Effector memory CD8-positive, alpha-beta T cell (primary cell): ENCODE measurements at regions not wholly inside any gene's neighbourhood (a gene's known extent, or its start where the extent isn't known, plus 50 kb on each side); places are given as distances from the start of the nearest gene placed in this dataset.
A peak's percentile ranks its signal among the peaks of the same experiment; 100 is the strongest.
"Not testable (repeated sequence)": the region's sequence is repeated elsewhere in the genome, so short reads cannot be mapped to it uniquely, and the experiment has no call there.

Source experiments
- ATAC-seq: fragments of 150-1000 bp; cut with Tn5 transposase; replicated peaks from 2 replicates; pipeline ENCODE4 v1.10.0; 2021; ENCODE audit warnings: mild to moderate bottlenecking, moderate library complexity
- DNase-seq, 3 experiments: peaks; one replicate each; pipeline ENCODE4 v3.0.0; 2021
- H3K27ac Mint-ChIP-seq, 2 donors: one replicate each; pipeline ENCODE4 v1.8.0; 2022; ENCODE audit warnings: mild to moderate bottlenecking in 2 of 2, mixed read lengths in 2 of 2, moderate library complexity in 2 of 2
- H3K27me3 Mint-ChIP-seq, 2 donors: one replicate each; pipeline ENCODE4 v1.8.0; 2022; ENCODE audit warnings: mixed read lengths in 2 of 2
- H3K36me3 Mint-ChIP-seq: one replicate; pipeline ENCODE4 v1.8.0; 2022; ENCODE audit warnings: mild to moderate bottlenecking, moderate library complexity, mixed read lengths; ENCODE audit not compliant: insufficient read depth
- H3K4me1 Mint-ChIP-seq, 2 donors: one replicate each; pipeline ENCODE4 v1.8.0; 2022; ENCODE audit warnings: low read depth in 2 of 2, mixed read lengths in 2 of 2
- H3K4me3 Mint-ChIP-seq, 2 donors: one replicate each; pipeline ENCODE4 v1.8.0; 2022; ENCODE audit warnings: mild to moderate bottlenecking in 2 of 2, mixed read lengths in 2 of 2, moderate library complexity in 2 of 2
- H3K9me3 Mint-ChIP-seq, 2 donors: one replicate each; pipeline ENCODE4 v1.8.0; 2022; ENCODE audit warnings: mixed read lengths in 2 of 2

DNA sequence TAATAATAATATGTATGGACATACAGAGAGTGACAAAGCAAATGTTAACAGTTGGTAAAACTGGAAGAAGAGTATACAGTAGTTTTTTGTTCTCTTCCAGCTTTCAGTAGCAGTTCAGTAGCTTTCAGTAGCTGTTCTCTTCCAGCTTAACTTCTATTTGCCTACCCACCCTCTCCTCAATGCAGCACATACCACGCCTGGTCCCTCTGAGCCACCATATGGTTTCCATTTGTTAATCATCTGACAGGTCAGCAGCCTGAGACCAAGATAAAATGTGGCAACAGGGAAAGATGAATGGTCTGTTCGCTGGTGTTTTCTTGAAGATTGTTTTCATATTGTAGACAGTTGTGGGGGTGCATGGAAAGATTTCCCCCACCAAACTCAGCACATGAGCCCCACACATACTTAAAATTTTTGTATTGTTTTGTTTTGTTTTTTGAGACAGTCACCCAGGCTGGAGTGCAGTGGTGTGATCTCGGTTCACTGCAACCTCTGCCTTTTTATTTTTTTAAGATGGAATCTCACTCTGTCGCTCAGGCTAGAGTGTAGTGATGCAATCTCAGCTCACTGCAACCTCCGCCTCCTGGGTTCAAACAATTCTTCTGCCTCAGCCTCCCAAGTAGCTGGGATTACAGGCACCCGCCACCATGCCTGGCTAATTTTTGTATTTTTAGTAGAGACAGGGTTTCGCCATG, 56.8 kb downstream of the ATP6V0E2 start:
- H3K27ac Mint-ChIP-seq, DNase-seq: not testable (repeated sequence)

DNA sequence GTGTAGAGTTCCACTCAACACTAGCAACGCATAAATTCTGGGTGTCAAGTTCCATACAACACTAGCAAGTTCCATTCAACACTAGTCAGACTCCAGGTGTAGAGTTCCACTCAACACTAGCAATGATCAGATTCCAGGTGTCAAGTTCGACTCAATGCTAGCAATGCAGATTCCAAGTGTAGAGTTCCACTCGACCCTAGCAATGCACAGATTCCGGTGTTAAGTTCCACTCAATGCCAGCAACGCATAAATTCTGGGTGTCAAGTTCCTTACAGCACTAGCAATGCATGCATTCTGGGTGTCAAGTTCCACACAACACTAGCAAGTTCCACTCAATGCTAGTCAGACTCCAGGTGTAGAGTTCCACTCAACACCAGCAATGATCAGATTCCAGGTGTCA, 60.0 kb downstream of the ATP6V0E2 start:
- not testable (repeated sequence) for H3K4me3 Mint-ChIP-seq, H3K36me3 Mint-ChIP-seq, H3K9me3 Mint-ChIP-seq, H3K4me1 Mint-ChIP-seq, H3K27me3 Mint-ChIP-seq, H3K27ac Mint-ChIP-seq, DNase-seq, ATAC-seq

More for the DNA sequence above, 56.8 kb downstream of the ATP6V0E2 start:
- H3K4me1 Mint-ChIP-seq, ATAC-seq, H3K36me3 Mint-ChIP-seq, H3K4me3 Mint-ChIP-seq, H3K27me3 Mint-ChIP-seq, H3K9me3 Mint-ChIP-seq: not testable (repeated sequence)

DNA sequence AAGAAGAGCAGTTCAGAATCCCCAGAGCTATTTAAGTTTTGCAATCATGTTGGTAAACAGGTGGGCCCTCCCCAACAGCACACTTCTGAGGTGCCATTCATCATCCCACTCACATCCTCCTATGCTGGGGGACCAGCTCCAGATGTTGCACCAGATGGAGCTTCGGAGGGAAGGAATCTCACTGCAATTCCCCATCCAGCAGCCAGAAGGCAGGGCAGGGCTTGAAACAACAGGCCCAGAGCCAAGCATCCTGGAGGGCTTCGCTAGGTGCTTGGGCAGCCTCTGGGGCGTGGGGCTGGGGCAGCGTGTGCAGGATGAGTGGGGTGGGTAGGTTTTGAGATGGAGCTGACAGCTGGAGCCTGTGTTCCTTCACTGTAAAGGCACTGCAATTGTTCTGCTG, 73.6 kb downstream of the ATP6V0E2 start:
- DNase-seq, H3K4me3 Mint-ChIP-seq, H3K36me3 Mint-ChIP-seq, H3K4me1 Mint-ChIP-seq, H3K27ac Mint-ChIP-seq, ATAC-seq, H3K9me3 Mint-ChIP-seq: not testable (repeated sequence)
- peaks cover 0 to 11% of the 10 kb centered on the region in 2 donors for H3K27me3 Mint-ChIP-seq

DNA sequence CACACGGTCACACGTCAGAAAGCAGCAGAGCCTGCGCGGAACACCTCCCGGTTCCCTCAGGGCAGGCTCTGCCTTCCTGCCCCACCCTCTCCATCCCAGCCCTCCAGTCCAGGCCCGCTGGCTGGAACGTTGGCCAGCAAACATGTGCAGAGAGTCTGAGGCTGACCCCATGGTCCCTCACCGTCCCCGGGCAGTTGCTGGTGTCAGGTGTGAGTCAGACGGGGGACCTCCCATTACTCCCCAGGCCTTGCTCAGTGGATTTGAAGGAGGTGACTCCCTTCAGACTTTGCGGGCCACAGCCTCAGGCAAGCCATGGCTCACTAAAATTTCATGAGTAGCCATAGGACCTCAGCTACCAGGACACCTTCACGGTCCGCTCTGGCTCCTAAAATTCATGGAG, 74.7 kb downstream of the ATP6V0E2 start:
- H3K27ac Mint-ChIP-seq, DNase-seq, ATAC-seq, H3K4me3 Mint-ChIP-seq, H3K9me3 Mint-ChIP-seq, H3K36me3 Mint-ChIP-seq, H3K4me1 Mint-ChIP-seq: not testable (repeated sequence)
- H3K27me3 Mint-ChIP-seq = peaks cover 0 to 11% of the 10 kb centered on the region in 2 donors

DNA sequence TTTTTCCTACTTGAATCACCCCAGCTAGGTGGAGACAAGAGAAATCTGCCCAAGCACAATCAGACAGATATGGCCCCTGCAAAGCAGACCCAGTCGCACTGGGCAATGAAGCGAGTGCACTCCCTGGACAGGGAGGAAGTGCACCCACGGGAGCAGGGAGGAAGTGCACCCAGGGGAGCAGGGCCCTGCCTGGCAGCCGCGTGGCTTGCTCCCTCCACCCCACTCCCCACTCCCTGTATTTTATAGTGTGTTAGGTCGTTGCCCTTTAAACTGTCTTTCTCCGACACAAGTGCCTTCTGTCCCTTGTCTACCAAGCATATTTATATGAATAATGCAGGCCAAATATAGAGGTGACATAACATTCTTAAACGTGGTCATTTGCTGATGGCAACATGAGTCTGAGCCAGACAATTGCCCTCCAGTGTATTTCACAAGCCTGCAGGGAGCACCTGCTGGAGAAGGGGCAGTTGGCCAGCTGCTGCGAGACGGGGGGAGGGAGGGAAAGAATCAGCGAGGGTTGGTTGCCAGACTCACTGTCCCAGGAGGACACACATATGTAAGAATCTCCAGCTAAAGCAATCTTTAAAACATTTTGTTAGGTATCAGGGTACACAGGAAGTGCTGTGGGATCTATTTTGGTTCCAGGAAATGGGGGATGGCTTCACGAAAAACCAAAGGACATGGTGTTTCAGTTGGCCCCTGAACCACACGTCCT, 76.3 kb downstream of the ATP6V0E2 start:
- H3K4me1 Mint-ChIP-seq, H3K4me3 Mint-ChIP-seq, H3K36me3 Mint-ChIP-seq, H3K27me3 Mint-ChIP-seq, DNase-seq, H3K9me3 Mint-ChIP-seq, ATAC-seq: not testable (repeated sequence)
- H3K27ac Mint-ChIP-seq = peak overlapping the region in 1 of 2 donors; percentile 66

DNA sequence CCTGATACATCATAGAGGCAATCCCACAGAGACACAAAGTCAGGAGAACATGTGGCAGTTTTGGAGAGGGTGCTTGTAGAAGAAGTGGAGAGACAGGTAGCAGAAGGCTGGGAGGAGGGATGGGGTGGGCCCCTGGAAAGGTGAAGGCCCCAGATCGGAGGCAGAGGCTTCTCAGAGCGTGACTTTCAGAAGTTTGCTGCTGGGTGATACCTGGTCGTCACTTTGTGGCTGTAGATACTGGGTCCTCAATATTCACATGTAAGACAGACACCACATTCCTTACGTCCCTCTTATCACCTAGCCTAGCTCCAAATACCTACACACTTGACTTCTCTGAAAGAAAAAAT, 76.8 kb downstream of the ATP6V0E2 start:
- H3K36me3 Mint-ChIP-seq, H3K27ac Mint-ChIP-seq, H3K9me3 Mint-ChIP-seq, H3K27me3 Mint-ChIP-seq, H3K4me3 Mint-ChIP-seq, H3K4me1 Mint-ChIP-seq, DNase-seq, ATAC-seq: not testable (repeated sequence)

DNA sequence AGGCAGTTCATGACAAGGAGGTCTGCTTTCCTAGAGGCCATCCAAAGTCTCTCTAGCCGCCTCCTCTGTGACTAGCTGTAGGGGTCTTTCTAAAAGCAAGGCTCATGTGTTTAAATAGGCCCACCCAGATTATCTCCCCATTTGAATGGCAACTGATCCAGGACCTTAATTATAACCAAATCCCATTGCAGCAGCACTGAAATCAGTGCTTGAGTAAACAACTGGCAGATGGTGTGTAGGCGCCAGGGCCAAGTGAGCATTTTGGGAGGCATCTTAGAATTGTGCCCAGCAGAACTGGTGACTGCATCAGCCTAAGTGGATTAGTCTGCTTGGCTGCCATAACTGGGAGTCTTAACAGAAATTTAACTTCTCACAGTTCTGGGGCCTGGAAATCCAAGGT, 77.8 kb downstream of the ATP6V0E2 start:
- H3K4me1 Mint-ChIP-seq, ATAC-seq, H3K9me3 Mint-ChIP-seq, H3K27me3 Mint-ChIP-seq, H3K36me3 Mint-ChIP-seq, H3K27ac Mint-ChIP-seq, DNase-seq, H3K4me3 Mint-ChIP-seq: not testable (repeated sequence)

DNA sequence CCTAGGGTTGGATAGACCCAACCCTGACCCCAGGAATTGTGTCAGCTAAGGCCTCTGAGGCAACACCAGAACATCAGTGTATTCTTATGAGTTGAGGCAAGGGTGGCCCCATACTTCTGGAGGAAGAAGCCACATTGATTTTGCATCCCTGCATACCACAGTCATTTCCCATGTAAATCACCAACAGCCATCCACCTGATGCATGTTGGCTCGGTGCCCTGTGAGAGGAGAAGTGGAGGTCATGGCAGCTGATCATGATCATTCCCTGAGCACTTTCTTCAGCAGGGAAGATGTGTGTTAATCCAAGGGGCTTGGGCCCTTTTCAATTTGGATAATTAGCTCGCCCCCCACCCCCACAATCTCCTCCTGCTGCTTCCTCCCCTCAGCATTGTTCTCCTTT, 85.1 kb downstream of the ATP6V0E2 start:
- H3K27ac Mint-ChIP-seq = not testable (repeated sequence)

DNA sequence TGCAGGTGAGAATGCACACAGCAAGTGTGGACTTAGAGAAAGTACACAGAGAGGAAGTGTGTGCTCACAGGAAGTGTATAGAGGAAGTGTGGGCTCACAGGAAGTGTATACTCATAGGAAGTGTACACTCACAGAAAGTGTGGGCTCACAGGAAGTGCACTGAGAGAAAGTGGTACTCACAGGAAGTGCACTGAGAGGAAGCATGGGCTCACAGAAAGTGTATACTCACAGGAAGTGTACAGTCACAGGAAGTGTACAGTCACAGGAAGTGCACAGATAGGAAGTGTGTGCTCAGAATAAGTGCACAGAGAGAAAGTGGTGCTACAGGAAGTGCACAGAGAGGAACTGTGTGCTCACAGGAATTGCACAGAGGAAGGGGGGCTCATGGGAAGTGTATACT, 87.1 kb downstream of the ATP6V0E2 start:
- not testable (repeated sequence) for H3K4me3 Mint-ChIP-seq, H3K36me3 Mint-ChIP-seq, H3K27me3 Mint-ChIP-seq, DNase-seq
- ATAC-seq = peak; percentile 64
- peaks cover 0 to 10% of the 10 kb centered on the region in 2 donors for H3K4me1 Mint-ChIP-seq
- H3K27ac Mint-ChIP-seq = peak overlapping the region in 1 of 2 donors; percentile 75
- H3K9me3 Mint-ChIP-seq = peaks cover 3 to 14% of the 10 kb centered on the region in 2 donors

More for the DNA sequence above, 85.1 kb downstream of the ATP6V0E2 start:
- H3K4me1 Mint-ChIP-seq = peaks cover 0 to 10% of the 10 kb centered on the region in 2 donors
- not testable (repeated sequence) for ATAC-seq, DNase-seq, H3K4me3 Mint-ChIP-seq, H3K36me3 Mint-ChIP-seq, H3K27me3 Mint-ChIP-seq
- H3K9me3 Mint-ChIP-seq = peaks cover 3 to 14% of the 10 kb centered on the region in 2 donors

DNA sequence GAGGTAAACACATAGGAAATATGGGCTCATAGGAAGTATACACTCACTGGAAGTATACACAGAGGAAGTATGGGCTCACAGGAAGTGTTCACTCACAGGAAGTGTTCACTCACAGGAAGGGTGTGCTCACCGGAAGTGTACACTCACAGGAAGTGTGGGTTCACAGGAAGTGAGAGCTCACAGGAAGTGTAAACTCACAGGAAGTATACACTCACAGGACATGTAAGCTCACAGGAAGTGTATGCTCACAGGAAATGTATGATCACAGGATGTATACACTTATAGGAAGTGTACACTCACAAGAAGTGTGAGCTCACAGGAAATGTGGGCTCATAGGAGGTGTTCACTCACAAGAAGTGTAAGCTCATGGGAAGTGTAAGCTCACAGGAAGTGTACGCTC, 88.1 kb downstream of the ATP6V0E2 start:
- peaks cover 0 to 10% of the 10 kb centered on the region in 2 donors for H3K4me1 Mint-ChIP-seq
- not testable (repeated sequence) for H3K36me3 Mint-ChIP-seq, H3K27me3 Mint-ChIP-seq, H3K4me3 Mint-ChIP-seq, DNase-seq
- ATAC-seq = peak; percentile 67
- peaks cover 3 to 14% of the 10 kb centered on the region in 2 donors for H3K9me3 Mint-ChIP-seq
- H3K27ac Mint-ChIP-seq = peak overlapping the region; percentile 65 to 75

DNA sequence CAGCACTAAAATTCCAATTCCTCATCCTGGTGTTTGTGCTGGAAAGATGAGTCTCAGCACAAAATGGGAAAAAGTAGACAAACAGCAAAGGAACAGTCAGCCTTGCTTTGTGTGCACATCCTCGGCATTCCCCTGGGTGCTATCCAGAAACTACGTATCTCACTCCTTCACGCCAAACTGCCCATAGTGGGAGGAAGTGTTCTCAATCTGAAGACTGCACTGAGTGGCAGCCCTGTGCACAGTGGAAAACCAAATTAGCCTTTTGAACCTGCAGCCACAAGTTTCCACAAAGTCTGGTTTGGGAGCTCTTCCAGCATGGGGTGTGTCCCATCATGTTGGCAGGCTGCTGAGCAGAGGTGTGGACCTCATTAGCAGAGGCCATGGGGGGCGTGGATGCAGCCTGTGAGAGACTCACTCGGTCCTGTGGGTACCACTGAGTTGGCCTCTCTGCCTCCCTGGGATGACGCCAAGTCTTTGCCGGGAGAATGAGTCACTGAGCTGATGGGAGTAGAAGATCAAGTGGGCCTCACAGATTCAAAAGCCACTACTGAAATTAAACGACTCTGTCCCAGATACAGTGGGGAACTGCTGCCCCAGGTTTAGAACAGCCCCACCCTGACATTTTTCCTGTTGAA, 89.0 kb downstream of the ATP6V0E2 start:
- not testable (repeated sequence) for H3K4me3 Mint-ChIP-seq, H3K27me3 Mint-ChIP-seq, ATAC-seq, H3K36me3 Mint-ChIP-seq, DNase-seq
- Mint-ChIP-seq H3K4me1 (peaks cover 0 to 10% of the 10 kb centered on the region in 2 donors), H3K9me3 (peaks cover 3 to 14% of the 10 kb centered on the region in 2 donors), H3K27ac (peak overlapping the region; percentile 12 to 56)

DNA sequence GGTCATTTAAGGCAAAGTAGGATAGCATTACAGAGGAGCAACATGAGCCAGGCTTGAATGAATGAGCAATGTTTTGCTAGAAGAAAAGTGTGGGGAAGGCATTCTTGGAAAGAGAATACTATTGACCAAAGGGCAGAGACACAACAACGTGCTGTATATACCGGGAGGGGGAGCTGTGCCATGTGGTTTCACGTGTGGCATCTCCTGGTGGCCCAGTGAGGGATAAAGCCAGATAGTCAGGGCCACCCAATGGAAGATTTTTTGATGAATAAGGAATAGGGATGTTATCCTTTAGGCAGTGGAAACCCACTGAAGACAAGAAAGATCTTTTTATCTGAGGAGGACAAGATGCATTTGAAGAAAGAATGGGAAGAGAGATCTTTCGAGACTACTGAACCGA, 90.2 kb downstream of the ATP6V0E2 start:
- peaks cover 3 to 14% of the 10 kb centered on the region in 2 donors for H3K9me3 Mint-ChIP-seq
- not testable (repeated sequence) for DNase-seq, H3K4me3 Mint-ChIP-seq, H3K27me3 Mint-ChIP-seq, H3K27ac Mint-ChIP-seq, ATAC-seq, H3K36me3 Mint-ChIP-seq
- H3K4me1 Mint-ChIP-seq = peaks cover 0 to 10% of the 10 kb centered on the region in 2 donors

DNA sequence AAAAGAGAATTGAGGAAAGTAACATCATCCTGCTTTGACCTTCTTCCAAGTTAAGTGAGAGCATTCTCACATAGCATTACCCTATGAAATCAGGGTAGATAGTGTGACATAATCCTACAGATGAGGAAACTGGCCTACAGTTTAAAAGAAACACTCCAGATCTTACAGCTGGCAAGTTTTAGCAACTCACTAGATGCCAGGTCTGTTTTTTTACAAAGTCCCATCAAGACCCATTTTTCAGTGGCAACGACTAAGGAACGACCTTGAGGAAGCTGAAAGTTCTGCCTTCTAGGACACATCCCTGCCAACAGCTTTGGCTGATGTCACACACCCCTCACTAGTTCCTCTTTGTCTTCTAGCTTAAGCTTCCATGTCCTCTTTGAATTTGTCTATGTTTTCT, 92.7 kb downstream of the ATP6V0E2 start:
- H3K4me3 Mint-ChIP-seq = not testable (repeated sequence)

DNA sequence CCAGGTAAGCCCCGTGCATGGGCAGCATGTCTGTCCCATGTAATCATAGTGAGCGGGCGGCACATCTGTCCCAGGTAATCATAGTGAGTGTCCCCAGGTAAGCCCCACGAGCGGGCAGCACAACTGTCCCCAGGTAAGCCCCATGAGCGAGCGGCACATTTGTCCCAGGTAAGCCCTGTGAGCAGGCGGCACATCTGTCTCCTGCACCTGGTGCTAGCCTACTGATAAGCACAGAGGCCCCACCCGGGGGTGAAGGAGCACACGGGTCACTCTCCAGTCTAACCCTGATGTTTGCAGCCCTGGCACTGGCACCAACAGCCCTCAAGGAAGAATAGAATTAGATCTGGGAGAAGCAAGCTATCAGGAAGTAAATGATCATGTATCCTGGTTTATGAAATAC, 99.2 kb downstream of the ATP6V0E2 start:
- H3K27me3 Mint-ChIP-seq = peaks cover 22 to 28% of the 10 kb centered on the region in 2 donors
- not testable (repeated sequence) for H3K36me3 Mint-ChIP-seq, ATAC-seq, H3K4me1 Mint-ChIP-seq, DNase-seq, H3K4me3 Mint-ChIP-seq, H3K27ac Mint-ChIP-seq, H3K9me3 Mint-ChIP-seq

More for the DNA sequence above, 92.7 kb downstream of the ATP6V0E2 start:
- H3K9me3 Mint-ChIP-seq, DNase-seq, H3K36me3 Mint-ChIP-seq, H3K27me3 Mint-ChIP-seq, H3K4me1 Mint-ChIP-seq, H3K27ac Mint-ChIP-seq, ATAC-seq: not testable (repeated sequence)
